22Rv1 (cell line): ENCODE measurements at regions not wholly inside any gene's neighbourhood (a gene's known extent, or its start where the extent isn't known, plus 50 kb on each side); places are given as distances from the start of the nearest gene placed in this dataset.

Experiments used
- CTCF ChIP-seq: fragments of 450-650 bp; IDR thresholded peaks from 2 replicates; pipeline ENCODE4 v1.5.1; 2017; ENCODE audit warnings: mild to moderate bottlenecking
- ZFX ChIP-seq: fragments of 450-650 bp; IDR thresholded peaks from 2 replicates; pipeline ENCODE4 v1.6.1; 2017; ENCODE audit warnings: antibody characterized with exemption, borderline replicate concordance

DNA sequence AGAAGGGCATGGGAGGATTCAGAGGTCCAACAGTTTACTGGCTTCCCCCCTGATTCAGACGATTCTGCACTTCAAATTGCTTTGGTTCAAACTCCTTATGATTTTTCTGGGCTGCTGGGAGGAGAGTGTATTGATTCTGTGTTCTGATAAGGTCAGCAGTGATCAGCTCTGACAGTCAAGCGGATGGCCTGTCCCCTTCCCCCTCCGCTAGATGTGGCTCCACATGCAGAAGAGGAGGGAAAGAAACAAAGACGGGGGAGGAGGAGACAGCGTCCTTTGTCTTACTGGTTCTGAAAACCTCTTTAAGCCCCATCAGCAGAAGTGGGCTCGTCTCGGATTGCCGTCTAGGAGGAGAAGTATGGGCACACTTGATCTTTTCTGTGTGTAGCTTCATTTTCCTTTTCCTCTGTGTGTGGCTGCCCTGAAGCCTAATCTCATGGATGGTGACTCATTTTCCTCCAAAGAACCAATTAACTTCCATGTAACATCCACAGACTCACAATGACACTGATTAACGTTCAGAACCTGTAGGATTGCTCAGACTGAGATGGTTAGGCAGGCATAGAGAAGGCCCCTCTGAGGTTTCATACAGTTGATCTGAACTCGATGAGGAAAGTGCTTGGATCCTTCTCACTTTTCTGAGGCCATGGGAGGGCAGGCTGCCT lies 162.4 kb upstream of the PPP2R3A start:
- TF ChIP-seq CTCF (no peak), ZFX (no peak)
